Activated naive CD4-positive, alpha-beta T cell treated with anti-CD3 and anti-CD28 coated beads, Interleukin-2, amount 10 ng/mL, durations not matched to agents 7 days and 5 days (primary cell): ENCODE measurements at regions not wholly inside any gene's neighbourhood (a gene's known extent, or its start where the extent isn't known, plus 50 kb on each side); places are given as distances from the start of the nearest gene placed in this dataset.

Source experiments
- CTCF ChIA-PET: fragments of 350-600 bp; sonication (Branson Sonifier 250); formaldehyde crosslinking; loops from one replicate; lab custom pipeline; 2021; ENCODE audit warnings: antibody characterized with exemption; lab: Charles Lee
- DNase-seq: peaks from one replicate; pipeline ENCODE4 v3.0.0-alpha.2; 2020
- H3K27ac Mint-ChIP-seq: one replicate; pipeline ENCODE4 v1.8.0; 2021; ENCODE audit warnings: mild to moderate bottlenecking, moderate library complexity, mixed read lengths
- H3K27me3 Mint-ChIP-seq: one replicate; pipeline ENCODE4 v1.8.0; 2021; ENCODE audit warnings: mild to moderate bottlenecking, mixed read lengths
- H3K36me3 Mint-ChIP-seq: one replicate; pipeline ENCODE4 v1.8.0; 2021; ENCODE audit warnings: mixed read lengths
- H3K4me1 Mint-ChIP-seq: one replicate; pipeline ENCODE4 v1.8.0; 2021; ENCODE audit warnings: mixed read lengths
- H3K4me3 Mint-ChIP-seq: one replicate; pipeline ENCODE4 v1.8.0; 2021; ENCODE audit warnings: mild to moderate bottlenecking, moderate library complexity, mixed read lengths
- H3K9me3 Mint-ChIP-seq: one replicate; pipeline ENCODE4 v1.8.0; 2021; ENCODE audit warnings: mixed read lengths

GRCh38 chr1:239016337-239016736, 370.0 kb upstream of the CHRM3 start:
- no peak for DNase-seq
- no peaks in the 10 kb centered on the region for H3K36me3 Mint-ChIP-seq
- H3K4me1 Mint-ChIP-seq: no peaks in the 10 kb centered on the region

DNA sequence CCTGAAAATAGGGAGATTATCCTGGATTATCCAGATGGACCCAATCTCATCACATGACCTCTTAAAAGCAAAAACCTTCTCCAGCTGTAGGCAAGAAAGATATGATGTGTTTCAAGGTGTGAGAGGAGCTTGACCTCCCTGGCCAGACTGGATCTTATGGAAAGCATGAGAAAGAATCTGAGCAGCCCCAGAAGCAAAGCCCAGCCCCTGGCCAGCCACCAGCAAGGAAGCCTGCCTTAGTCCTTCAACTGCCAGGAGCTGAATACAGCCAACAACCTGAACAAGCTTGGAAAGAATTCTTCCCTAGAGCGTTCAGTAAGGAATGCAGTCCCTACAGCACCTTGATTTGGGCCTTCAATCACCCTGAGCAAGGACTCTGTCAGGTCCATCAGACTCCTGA, 375.0 kb upstream of the CHRM3 start:
- Mint-ChIP-seq H3K27ac (no peak overlapping the region), H3K27me3 (no peaks in the 10 kb centered on the region), H3K4me1 (no peaks in the 10 kb centered on the region), H3K4me3 (no peak overlapping the region), H3K36me3 (no peaks in the 10 kb centered on the region), H3K9me3 (peaks cover 2% of the 10 kb centered on the region)
- CTCF ChIA-PET: interaction anchor here (0.6 kb wide), 1 partner anchor 9 kb away, joined by 4 read pairs; no protein-coding TSS in a partner anchor
- no peak for DNase-seq

More at GRCh38 chr1:239016337-239016736, 370.0 kb upstream of the CHRM3 start:
- no peak overlapping the region for H3K27ac Mint-ChIP-seq
- H3K27me3 Mint-ChIP-seq: no peaks in the 10 kb centered on the region
- peaks cover 2% of the 10 kb centered on the region for H3K9me3 Mint-ChIP-seq
- CTCF ChIA-PET: no interaction called here
- H3K4me3 Mint-ChIP-seq: no peak overlapping the region

- CTCF ChIA-PET: no interaction called here
- H3K9me3 Mint-ChIP-seq: peaks cover 2% of the 10 kb centered on the region
- H3K27me3 Mint-ChIP-seq: no peaks in the 10 kb centered on the region
- no peaks in the 10 kb centered on the region for H3K36me3 Mint-ChIP-seq
- no peak overlapping the region for H3K27ac Mint-ChIP-seq
- DNase-seq: no peak
- H3K4me1 Mint-ChIP-seq: no peaks in the 10 kb centered on the region
- H3K4me3 Mint-ChIP-seq: no peak overlapping the region
These were observed 377.8 kb upstream of the CHRM3 start for GRCh38 chr1:239008568-239008967.

- no peak for DNase-seq
- no peaks in the 10 kb centered on the region for H3K4me1 Mint-ChIP-seq
- H3K36me3 Mint-ChIP-seq: no peaks in the 10 kb centered on the region
- CTCF ChIA-PET: no interaction called here
- no peak overlapping the region for H3K27ac Mint-ChIP-seq
- no peak overlapping the region for H3K4me3 Mint-ChIP-seq
- H3K27me3 Mint-ChIP-seq: no peaks in the 10 kb centered on the region
- H3K9me3 Mint-ChIP-seq: no peaks in the 10 kb centered on the region
These were observed 380.1 kb upstream of the CHRM3 start for GRCh38 chr1:239006276-239006675.

GRCh38 chr1:238999944-239000343, 386.4 kb upstream of the CHRM3 start:
- no peak for DNase-seq
- Mint-ChIP-seq H3K9me3 (peaks cover 4% of the 10 kb centered on the region), H3K27ac (no peak overlapping the region), H3K36me3 (no peaks in the 10 kb centered on the region), H3K4me3 (no peak overlapping the region), H3K27me3 (no peaks in the 10 kb centered on the region), H3K4me1 (no peaks in the 10 kb centered on the region)
- CTCF ChIA-PET: no interaction called here

DNA sequence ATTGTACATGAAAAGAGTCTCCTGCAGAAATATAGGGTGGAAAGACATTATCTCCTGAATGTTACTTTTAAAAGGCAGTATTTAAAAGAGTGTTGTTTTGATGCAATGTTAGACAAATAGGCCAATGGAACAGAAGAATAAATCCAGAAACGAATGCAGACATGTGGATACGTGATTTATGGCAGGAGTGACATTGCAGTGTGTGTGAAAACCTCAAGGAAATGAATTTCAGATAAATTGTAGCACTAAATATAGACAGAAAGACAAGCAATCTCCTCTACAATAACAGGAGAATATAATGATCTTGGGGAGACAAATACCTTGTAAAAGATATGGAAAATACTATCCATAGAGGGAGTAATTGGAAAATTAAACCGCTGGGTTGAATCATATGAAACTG, 387.8 kb upstream of the CHRM3 start:
- peaks cover 4% of the 10 kb centered on the region for H3K9me3 Mint-ChIP-seq
- H3K27me3 Mint-ChIP-seq: no peaks in the 10 kb centered on the region
- no peaks in the 10 kb centered on the region for H3K4me1 Mint-ChIP-seq
- H3K36me3 Mint-ChIP-seq: no peaks in the 10 kb centered on the region
- CTCF ChIA-PET: no interaction called here
- no peak overlapping the region for H3K4me3 Mint-ChIP-seq
- no peak overlapping the region for H3K27ac Mint-ChIP-seq
- no peak for DNase-seq

DNA sequence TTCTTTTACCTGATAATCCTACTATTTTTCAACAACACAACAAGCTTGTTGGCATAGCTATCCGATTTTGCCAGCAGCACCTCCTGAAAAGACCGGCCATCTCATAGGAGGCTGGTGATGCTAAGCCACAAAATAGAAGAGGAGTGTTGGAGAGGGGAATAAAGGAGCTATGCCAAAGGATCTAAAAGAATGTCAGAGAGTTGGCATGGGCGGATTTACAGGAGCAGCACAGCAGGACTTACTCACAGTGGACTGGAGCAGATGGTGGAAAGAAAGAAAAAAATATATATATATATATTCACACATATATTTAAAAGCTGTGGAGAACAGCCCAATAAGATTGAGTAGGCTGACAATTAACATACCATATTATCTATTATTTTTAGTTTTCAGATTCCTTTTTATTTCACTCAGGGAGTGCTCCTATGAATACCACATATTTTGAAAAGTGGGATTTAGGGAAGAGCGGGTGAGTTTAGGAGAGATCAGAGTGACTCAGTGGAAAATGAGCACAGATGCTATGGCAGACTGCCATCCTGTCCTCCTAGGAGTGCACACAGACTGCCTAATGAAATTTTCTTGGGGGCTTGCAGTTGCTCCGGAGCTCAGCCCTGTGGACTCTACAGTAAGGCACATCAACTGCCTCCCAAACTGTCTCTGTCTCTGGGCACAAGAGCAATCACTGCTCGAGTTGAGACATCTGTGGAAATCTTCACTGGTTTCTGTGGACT, 394.4 kb upstream of the CHRM3 start:
- Mint-ChIP-seq H3K9me3 (peaks cover 6% of the 10 kb centered on the region), H3K36me3 (no peaks in the 10 kb centered on the region)
- CTCF ChIA-PET: no interaction called here

GRCh38 chr1:238985312-238985711, 401.1 kb upstream of the CHRM3 start:
- Mint-ChIP-seq H3K4me3 (no peak overlapping the region), H3K27me3 (no peaks in the 10 kb centered on the region), H3K36me3 (no peaks in the 10 kb centered on the region), H3K9me3 (peaks cover 5% of the 10 kb centered on the region), H3K4me1 (no peaks in the 10 kb centered on the region), H3K27ac (no peak overlapping the region)
- CTCF ChIA-PET: no interaction called here
- DNase-seq: no peak

More for the DNA sequence above, 394.4 kb upstream of the CHRM3 start:
- no peak for DNase-seq
- Mint-ChIP-seq H3K4me1 (no peaks in the 10 kb centered on the region), H3K27ac (no peak overlapping the region), H3K4me3 (no peak overlapping the region), H3K27me3 (no peaks in the 10 kb centered on the region)

GRCh38 chr1:238982736-238983135, 403.6 kb upstream of the CHRM3 start:
- Mint-ChIP-seq H3K27ac (no peak overlapping the region), H3K27me3 (no peaks in the 10 kb centered on the region), H3K9me3 (no peaks in the 10 kb centered on the region), H3K4me3 (no peak overlapping the region), H3K36me3 (no peaks in the 10 kb centered on the region), H3K4me1 (no peaks in the 10 kb centered on the region)
- CTCF ChIA-PET: interaction anchor here (1.4 kb wide), 1 partner anchor 15 kb away, joined by 3 read pairs; no protein-coding TSS in a partner anchor
- no peak for DNase-seq

- no peaks in the 10 kb centered on the region for H3K27me3 Mint-ChIP-seq
- no peaks in the 10 kb centered on the region for H3K36me3 Mint-ChIP-seq
- no peak overlapping the region for H3K4me3 Mint-ChIP-seq
- CTCF ChIA-PET: no interaction called here
- no peaks in the 10 kb centered on the region for H3K9me3 Mint-ChIP-seq
- no peaks in the 10 kb centered on the region for H3K4me1 Mint-ChIP-seq
- no peak overlapping the region for H3K27ac Mint-ChIP-seq
- no peak for DNase-seq
These were observed 404.9 kb upstream of the CHRM3 start for GRCh38 chr1:238981317-238981933.

DNA sequence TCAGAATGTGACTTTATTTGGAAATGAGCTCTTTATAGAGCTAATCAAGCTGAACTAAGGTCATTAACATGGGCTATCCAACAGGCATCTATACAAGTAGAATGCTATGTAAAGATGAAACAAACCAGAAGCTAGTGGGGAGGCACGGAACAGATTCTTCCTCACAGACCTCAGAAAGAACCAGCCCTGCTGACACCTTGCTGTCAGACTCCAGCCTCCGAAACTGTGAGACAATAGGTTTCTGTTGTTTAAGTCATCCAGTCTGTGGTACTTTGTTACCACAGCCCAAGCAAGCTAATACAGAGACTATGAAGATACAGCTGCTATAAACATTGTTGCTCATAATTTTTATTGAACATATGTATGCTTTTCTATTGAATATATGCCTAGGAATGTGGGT, 406.3 kb upstream of the CHRM3 start:
- H3K27me3 Mint-ChIP-seq: no peaks in the 10 kb centered on the region
- H3K9me3 Mint-ChIP-seq: no peaks in the 10 kb centered on the region
- CTCF ChIA-PET: no interaction called here
- no peaks in the 10 kb centered on the region for H3K4me1 Mint-ChIP-seq
- no peaks in the 10 kb centered on the region for H3K36me3 Mint-ChIP-seq
- no peak for DNase-seq
- no peak overlapping the region for H3K4me3 Mint-ChIP-seq
- no peak overlapping the region for H3K27ac Mint-ChIP-seq

DNA sequence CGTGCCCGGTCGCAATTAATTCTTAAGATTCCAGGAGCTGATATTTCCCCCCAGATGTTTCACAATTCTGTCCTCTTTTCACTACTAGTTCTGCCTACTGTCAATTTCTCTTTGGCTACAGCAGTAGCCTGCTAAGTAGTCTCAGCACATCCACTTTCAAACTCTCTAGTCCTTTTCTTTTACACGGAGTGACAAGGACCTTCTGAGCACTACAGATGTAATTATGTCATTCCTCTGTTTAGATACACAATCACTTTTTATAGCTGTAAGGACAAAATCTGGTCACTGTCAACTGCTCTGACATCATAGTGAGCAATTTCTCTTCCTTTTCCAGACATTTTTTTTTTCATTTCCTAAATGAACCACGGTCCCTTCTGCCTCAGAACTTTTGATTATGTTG, 421.7 kb upstream of the CHRM3 start:
- Mint-ChIP-seq H3K4me3 (no peak overlapping the region), H3K9me3 (peaks cover 14% of the 10 kb centered on the region), H3K27ac (no peak overlapping the region), H3K36me3 (no peaks in the 10 kb centered on the region), H3K4me1 (no peaks in the 10 kb centered on the region), H3K27me3 (no peaks in the 10 kb centered on the region)
- no peak for DNase-seq
- CTCF ChIA-PET: no interaction called here

DNA sequence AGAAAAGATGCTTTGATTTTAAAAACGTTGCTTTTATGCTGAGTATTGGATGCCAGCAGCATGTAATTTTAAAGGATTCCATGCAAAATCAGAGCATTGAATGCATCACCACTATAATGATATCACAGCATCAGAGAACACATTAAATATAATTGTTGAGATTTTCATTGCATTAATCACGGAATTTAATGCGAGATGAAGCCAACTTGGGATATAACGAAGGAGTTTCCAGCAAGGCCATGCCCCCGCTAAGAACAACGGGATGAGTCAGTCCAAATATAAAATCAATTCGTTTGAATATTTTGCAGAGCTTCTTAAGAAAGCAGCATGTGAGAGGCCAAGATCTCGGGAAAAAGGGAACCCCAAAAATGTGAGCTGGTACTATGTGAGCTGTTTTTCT, 423.4 kb upstream of the CHRM3 start:
- Mint-ChIP-seq H3K36me3 (no peaks in the 10 kb centered on the region), H3K27ac (no peak overlapping the region), H3K4me1 (no peaks in the 10 kb centered on the region), H3K27me3 (no peaks in the 10 kb centered on the region), H3K4me3 (no peak overlapping the region), H3K9me3 (peaks cover 14% of the 10 kb centered on the region)
- DNase-seq: no peak
- CTCF ChIA-PET: no interaction called here

GRCh38 chr1:238961790-238962189, 424.6 kb upstream of the CHRM3 start:
- no peaks in the 10 kb centered on the region for H3K36me3 Mint-ChIP-seq
- H3K4me3 Mint-ChIP-seq: no peak overlapping the region
- CTCF ChIA-PET: no interaction called here
- no peaks in the 10 kb centered on the region for H3K27me3 Mint-ChIP-seq
- DNase-seq: no peak
- H3K27ac Mint-ChIP-seq: no peak overlapping the region
- no peaks in the 10 kb centered on the region for H3K4me1 Mint-ChIP-seq
- H3K9me3 Mint-ChIP-seq: peaks cover 14% of the 10 kb centered on the region

GRCh38 chr1:238960071-238960470, 426.3 kb upstream of the CHRM3 start:
- CTCF ChIA-PET: no interaction called here
- no peak for DNase-seq
- no peaks in the 10 kb centered on the region for H3K36me3 Mint-ChIP-seq
- H3K4me3 Mint-ChIP-seq: no peak overlapping the region
- peaks cover 11% of the 10 kb centered on the region for H3K9me3 Mint-ChIP-seq
- H3K4me1 Mint-ChIP-seq: no peaks in the 10 kb centered on the region
- H3K27me3 Mint-ChIP-seq: no peaks in the 10 kb centered on the region
- no peak overlapping the region for H3K27ac Mint-ChIP-seq
